H1 (cell line): ENCODE measurements at regions not wholly inside any gene's neighbourhood (a gene's known extent, or its start where the extent isn't known, plus 50 kb on each side); places are given as distances from the start of the nearest gene placed in this dataset.

ENCODE experiments used
- CTCF ChIA-PET: fragments of 300-600 bp; sonication (Branson Sonifier 250); formaldehyde crosslinking; loops from one replicate; lab custom pipeline; 2021; ENCODE audit not compliant: partially characterized antibody; lab: Charles Lee
- POLR2A ChIA-PET: fragments of 300-600 bp; sonication (Branson Sonifier 250); formaldehyde crosslinking; loops from one replicate; lab custom pipeline; 2021; ENCODE audit warnings: inconsistent platforms; ENCODE audit not compliant: partially characterized antibody; lab: Charles Lee
- DNase-seq, 2 experiments: peaks; one replicate each; pipeline versions ENCODE4 v3.0.0 to v3.0.0-alpha.2; 2010 to 2022; ENCODE audit warnings: low spot score in 2 of 2, low read depth in 1 of 2, mixed read lengths in 1 of 2
- FAIRE-seq: peaks from 2 replicates; lab custom pipeline; 2011; peaks lifted over from hg19 to GRCh38; lab: Jason Lieb, UNC
- H2AFZ ChIP-seq: 2 replicates; pipeline ENCODE4 v1.8.1; 2012; ENCODE audit warnings: low read length, inconsistent platforms
- H2AK5ac ChIP-seq: 2 replicates; pipeline ENCODE4 v1.6.1; 2013; ENCODE audit warnings: low read depth, low read length
- H2BK120ac ChIP-seq: replicated peaks from 2 replicates; pipeline ENCODE3; 2013; ENCODE audit warnings: low read depth, low read length, inconsistent platforms
- H2BK12ac ChIP-seq: 2 replicates; pipeline ENCODE4 v1.6.1; 2013; ENCODE audit warnings: low read depth, low read length
- H2BK15ac ChIP-seq: 2 replicates; pipeline ENCODE4 v1.6.1; 2013; ENCODE audit warnings: low read length
- H2BK20ac ChIP-seq: 2 replicates; pipeline ENCODE4 v1.6.1; 2013; ENCODE audit warnings: low read length
- H2BK5ac ChIP-seq: 2 replicates; pipeline ENCODE4 v1.6.1; 2013; ENCODE audit warnings: low read depth, low read length
- H3K14ac ChIP-seq: 2 replicates; pipeline ENCODE4 v1.6.1; 2013; ENCODE audit warnings: inconsistent platforms; ENCODE audit not compliant: insufficient read length
- H3K18ac ChIP-seq: 2 replicates; pipeline ENCODE4 v1.6.1; 2013; ENCODE audit warnings: low read length; ENCODE audit errors: extremely low read depth
- H3K23ac ChIP-seq: 2 replicates; pipeline ENCODE4 v1.6.1; 2013; ENCODE audit warnings: inconsistent platforms; ENCODE audit not compliant: insufficient read length
- H3K23me2 ChIP-seq: 2 replicates; pipeline ENCODE4 v1.6.1; 2013; ENCODE audit warnings: low read depth, low read length
- H3K27ac ChIP-seq: 2 replicates; pipeline ENCODE4 v1.6.1; 2011; ENCODE audit warnings: low read depth, low read length, inconsistent platforms
- H3K27me3 ChIP-seq, 4 experiments: replicated peaks in 1 of 4; 1 replicate in 1 of 4; 2 replicates in 3 of 4; pipeline versions ENCODE4 v1.6.1 to v1.8.1; 2011 to 2013; ENCODE audit warnings: low read length in 3 of 4, mild to moderate bottlenecking in 3 of 4, inconsistent platforms in 2 of 4, mixed read lengths in 2 of 4, moderate library complexity in 1 of 4; ENCODE audit not compliant: control insufficient read depth in 3 of 4, insufficient read depth in 3 of 4; ENCODE audit errors: extremely low read depth in 1 of 4
- H3K36me3 ChIP-seq, 4 experiments: 2 replicates each; pipeline versions ENCODE4 v1.6.1 to v1.8.1; 2011 to 2013; ENCODE audit warnings: mild to moderate bottlenecking in 4 of 4, low read length in 3 of 4, moderate library complexity in 2 of 4, control low read depth in 1 of 4, inconsistent platforms in 1 of 4; ENCODE audit not compliant: insufficient read depth in 4 of 4, control insufficient read depth in 2 of 4
- H3K4ac ChIP-seq: replicated peaks from 2 replicates; pipeline ENCODE3; 2013; ENCODE audit warnings: low read length, low read depth, mixed read lengths, inconsistent platforms; ENCODE audit not compliant: insufficient read length
- H3K4me1 ChIP-seq, 4 experiments: replicated peaks in 1 of 4; 1 replicate in 1 of 4; 2 replicates in 3 of 4; pipeline versions ENCODE4 v1.6.1 to v1.8.1; 2011 to 2013; ENCODE audit warnings: low read length in 3 of 4, inconsistent platforms in 2 of 4, mixed read lengths in 1 of 4; ENCODE audit not compliant: insufficient read depth in 4 of 4, control insufficient read depth in 3 of 4
- H3K4me2 ChIP-seq, 2 experiments: 2 replicates each; pipeline versions ENCODE4 v1.6.1 to v1.8.1; 2011 to 2013; ENCODE audit warnings: low read depth in 2 of 2, low read length in 2 of 2, control low read depth in 1 of 2, inconsistent platforms in 1 of 2, mild to moderate bottlenecking in 1 of 2; ENCODE audit not compliant: insufficient read depth in 1 of 2
- H3K4me3 ChIP-seq, 4 experiments: fragments of 200-600, 300-600 bp in 1 of 4; sonication (generic), shearing (Covaris generic), sonication (Bioruptor Twin) in 1 of 4; 2 replicates each; pipeline versions ENCODE4 v1.5.1 to v1.8.1; 2011 to 2016; ENCODE audit warnings: low read length in 4 of 4, low read depth in 3 of 4, control low read depth in 2 of 4, inconsistent platforms in 2 of 4, mild to moderate bottlenecking in 2 of 4, mixed read lengths in 1 of 4, moderate library complexity in 1 of 4; ENCODE audit not compliant: insufficient read depth in 2 of 4; ENCODE audit errors: extremely low read depth in 1 of 4
- H3K56ac ChIP-seq: replicated peaks from 2 replicates; pipeline ENCODE3; 2013; ENCODE audit warnings: low read depth, mild to moderate bottlenecking, mixed read lengths, low read length, inconsistent platforms; ENCODE audit not compliant: insufficient read length
- H3K79me1 ChIP-seq: 2 replicates; pipeline ENCODE4 v1.6.1; 2013; ENCODE audit warnings: low read depth, low read length, control low read depth
- H3K79me2 ChIP-seq, 2 experiments: 2 replicates each; pipeline versions ENCODE4 v1.6.1 to v1.8.1; 2012 to 2013; ENCODE audit warnings: low read length in 2 of 2, mild to moderate bottlenecking in 2 of 2, inconsistent platforms in 1 of 2; ENCODE audit not compliant: insufficient read depth in 2 of 2, control insufficient read depth in 1 of 2
- H3K9ac ChIP-seq, 4 experiments: replicated peaks in 1 of 4; 1 replicate in 1 of 4; 2 replicates in 3 of 4; pipeline versions ENCODE4 v1.6.1 to v1.8.1; 2011 to 2013; ENCODE audit warnings: low read depth in 3 of 4, low read length in 3 of 4, control low read depth in 2 of 4, mild to moderate bottlenecking in 2 of 4, moderate library complexity in 2 of 4, inconsistent platforms in 1 of 4; ENCODE audit errors: extremely low read depth in 1 of 4
- H3K9me3 ChIP-seq, 2 experiments: 2 replicates each; pipeline versions ENCODE4 v1.6.1 to v1.8.1; 2012 to 2013; ENCODE audit warnings: mild to moderate bottlenecking in 2 of 2, moderate library complexity in 2 of 2, control low read depth in 1 of 2, inconsistent platforms in 1 of 2, low read depth in 1 of 2, low read length in 1 of 2, mixed read lengths in 1 of 2; ENCODE audit not compliant: insufficient read depth in 2 of 2
- H4K20me1 ChIP-seq, 2 experiments: replicated peaks in 1 of 2; 2 replicates each; pipeline versions ENCODE3 to v1.8.1; 2011 to 2013; ENCODE audit warnings: inconsistent platforms in 2 of 2, low read length in 2 of 2, mild to moderate bottlenecking in 1 of 2; ENCODE audit not compliant: insufficient read depth in 2 of 2, control insufficient read depth in 1 of 2
- H4K5ac ChIP-seq: 2 replicates; pipeline ENCODE4 v1.6.1; 2013; ENCODE audit warnings: low read length, low read depth, mixed read lengths, inconsistent platforms; ENCODE audit not compliant: insufficient read length
- H4K8ac ChIP-seq: 2 replicates; pipeline ENCODE4 v1.8.0; 2013; ENCODE audit warnings: mild to moderate bottlenecking, moderate library complexity, low read length, inconsistent platforms; ENCODE audit not compliant: insufficient read depth; ENCODE audit errors: extremely low read depth
- H4K91ac ChIP-seq: replicated peaks from 2 replicates; pipeline ENCODE3; 2013; ENCODE audit warnings: low read length, mixed read lengths, inconsistent platforms; ENCODE audit not compliant: insufficient read length
- ASH2L ChIP-seq: fragments of 200-600, 300-600 bp; sonication (generic); IDR thresholded peaks from one replicate; pipeline ENCODE4 v1.7.1; 2017; ENCODE audit warnings: low read length
- BCL11A ChIP-seq, 2 experiments: IDR thresholded peaks; one replicate each; pipeline ENCODE4 v1.6.1; 2011; ENCODE audit warnings: low read depth in 2 of 2, low read length in 2 of 2, mild to moderate bottlenecking in 2 of 2
- CBX5 ChIP-seq: fragments of 300-800, 300-1000 bp; sonication (generic); IDR thresholded peaks from 2 replicates; pipeline ENCODE4 v1.7.1; 2016; ENCODE audit warnings: antibody characterized with exemption, low read length, low read depth
- GTF2F1 ChIP-seq: IDR thresholded peaks from 2 replicates; pipeline ENCODE4 v1.6.1; 2012; ENCODE audit warnings: low read depth, low read length, improper control_type of control experiment, borderline replicate concordance
- KDM1A ChIP-seq: fragments of 200-600, 300-600 bp; sonication (generic); IDR thresholded peaks from 2 replicates; pipeline ENCODE4 v1.7.1; 2016; ENCODE audit warnings: mild to moderate bottlenecking, low read length, borderline replicate concordance
- POLR2AphosphoS5 ChIP-seq: IDR thresholded peaks from 2 replicates; pipeline ENCODE4 v1.6.1; 2011; ENCODE audit warnings: low read depth, low read length
- SIN3A ChIP-seq, 2 experiments: IDR thresholded peaks in 1 of 2; conservative IDR thresholded peaks in 1 of 2; 2 replicates each; pipeline ENCODE4 v1.6.1; 2011 to 2012; ENCODE audit warnings: low read length in 2 of 2, improper control_type of control experiment in 1 of 2, low read depth in 1 of 2, mild to moderate bottlenecking in 1 of 2
- SP1 ChIP-seq: IDR thresholded peaks from 2 replicates; pipeline ENCODE4 v1.6.1; 2011; ENCODE audit warnings: low read depth, low read length
- SUZ12 ChIP-seq: fragments of 200-600 bp; sonication (generic); IDR thresholded peaks from 2 replicates; pipeline ENCODE4 v1.6.1; 2012; ENCODE audit warnings: mild to moderate bottlenecking, inconsistent platforms, low read length, moderate library complexity, mixed read lengths
- TAF1 ChIP-seq: IDR thresholded peaks from 2 replicates; pipeline ENCODE4 v1.6.1; 2011; ENCODE audit warnings: mild to moderate bottlenecking, low read depth, low read length
- TCF12 ChIP-seq: IDR thresholded peaks from 2 replicates; pipeline ENCODE4 v1.6.1; 2011; ENCODE audit warnings: low read depth, mild to moderate bottlenecking, low read length
- USF2 ChIP-seq: IDR thresholded peaks from 2 replicates; pipeline ENCODE4 v1.6.1; 2011; ENCODE audit warnings: low read length, improper control_type of control experiment
- WGBS, 2 experiments: shearing (Covaris generic) in 1 of 2; methylation state at CpG; one replicate each; pipeline versions ENCODE4 v1.1.6 to v1.1.7; 2013 to 2015; ENCODE audit warnings: low lambda C conversion rate in 2 of 2, mixed read lengths in 2 of 2, inconsistent platforms in 1 of 2, low coverage in 1 of 2, missing lambda C conversion rate in 1 of 2; ENCODE audit not compliant: insufficient replicate concordance in 2 of 2, insufficient coverage in 1 of 2, insufficient read length in 1 of 2; ENCODE audit errors: extremely low coverage in 1 of 2, missing lambda C conversion rate in 1 of 2; 5-methylcytosine and 5-hydroxymethylcytosine counted together
- TF ChIP-seq, protein P1 (sequence below): IDR thresholded peaks from 2 replicates; pipeline ENCODE4 v1.6.1; 2012; ENCODE audit warnings: inconsistent platforms

DNA sequence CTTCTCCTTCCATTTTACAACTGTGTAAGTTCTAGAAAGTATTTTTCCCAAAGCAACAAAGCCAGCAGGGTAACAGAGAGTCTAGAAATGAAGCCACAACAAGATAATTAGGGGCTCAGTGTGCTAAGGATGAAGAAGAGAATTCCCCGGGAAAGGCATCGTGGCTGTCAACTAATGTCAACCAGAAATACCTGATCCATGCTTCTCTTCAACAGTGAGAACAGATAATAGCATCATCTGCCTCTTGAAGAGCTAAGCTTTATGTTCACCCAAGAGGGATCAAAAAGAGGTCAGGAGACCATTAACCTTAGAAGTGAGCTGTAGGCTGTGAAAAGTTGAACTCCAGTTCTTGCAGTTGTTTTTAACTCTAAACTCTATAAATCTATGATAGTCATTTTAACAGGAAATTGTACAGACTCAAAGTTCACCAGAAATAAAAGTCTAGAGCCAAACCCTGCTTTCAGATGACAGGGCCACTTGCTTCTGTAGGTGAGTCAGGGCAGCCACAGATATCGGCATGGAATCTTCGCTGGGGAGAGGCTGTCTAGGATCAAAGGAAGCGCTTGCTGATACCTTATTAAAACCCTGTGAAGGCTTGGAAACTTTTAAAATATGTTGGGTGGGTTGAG, 540.7 kb upstream of the ID2 start:
- Histone ChIP-seq H3K4me2 (no peak overlapping the region), H3K4me1 (no peaks in the 10 kb centered on the region), H3K27ac (no peak overlapping the region), H4K8ac (no peak overlapping the region), H3K18ac (no peak overlapping the region), H3K36me3 (no peaks in the 10 kb centered on the region), H2BK15ac (no peak overlapping the region), H3K4me3 (no peak overlapping the region), H3K9me3 (no peaks in the 10 kb centered on the region), H3K27me3 (no peaks in the 10 kb centered on the region), H4K5ac (no peak overlapping the region), H3K23me2 (no peaks in the 10 kb centered on the region; the same call in 1 of the 2 replicates), H2BK5ac (no peak overlapping the region), H3K23ac (no peak overlapping the region), H3K79me2 (no peaks in the 10 kb centered on the region), H3K4ac (no peak overlapping the region), H2BK20ac (no peak overlapping the region), H2AFZ (no peak overlapping the region), H3K79me1 (no peaks in the 10 kb centered on the region), H3K56ac (no peak overlapping the region), H4K20me1 (no peaks in the 10 kb centered on the region), H2BK120ac (no peak overlapping the region), H3K9ac (no peak overlapping the region), H3K14ac (no peak overlapping the region), H2BK12ac (no peak overlapping the region), H2AK5ac (no peak overlapping the region), H4K91ac (no peak overlapping the region)
- no peak for FAIRE-seq
- DNase-seq, result no peak
- 89% methylated on average over 5 of the region's 5 CpGs; no CpG with 5 or more reads in 1 of the 2 experiments for WGBS, 2 experiments
- ChIA-PET CTCF (no interaction called here), POLR2A (interaction anchor here (0.9 kb wide), 1 partner anchor 379 kb away, joined by 3 read pairs; no protein-coding TSS in a partner anchor)
- TF ChIP-seq CBX5 (no peak), ASH2L (no peak), SUZ12 (no peak), TCF12 (no peak), BCL11A (IDR thresholded peaks at IDR 0.05; ENCODE audit: low read depth in 2 of 2, low read length in 2 of 2) (no peak), POLR2AphosphoS5 (no peak), SP1 (no peak), USF2 (no peak), GTF2F1 (no peak), KDM1A (no peak), SIN3A (conservative IDR thresholded peaks at IDR 0.05 in 1 of 2, IDR thresholded peaks at IDR 0.05 in 1 of 2; ENCODE audit: low read depth in 1 of 2, low read length in 2 of 2) (no peak), TAF1 (no peak)
- TF ChIP-seq, protein P1, sequence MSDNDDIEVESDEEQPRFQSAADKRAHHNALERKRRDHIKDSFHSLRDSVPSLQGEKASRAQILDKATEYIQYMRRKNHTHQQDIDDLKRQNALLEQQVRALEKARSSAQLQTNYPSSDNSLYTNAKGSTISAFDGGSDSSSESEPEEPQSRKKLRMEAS, result no peak
